ENCODE measurements at regions not wholly inside any gene's neighbourhood (a gene's known extent, or its start where the extent isn't known, plus 50 kb on each side); places are given as distances from the start of the nearest gene placed in this dataset.
A peak's percentile ranks its signal among the peaks of the same experiment; 100 is the strongest.
"Not testable (repeated sequence)": the region's sequence is repeated elsewhere in the genome, so short reads cannot be mapped to it uniquely, and the experiment has no call there.

- no peak for DNase-seq
Measured at GRCh38 chr19:28456708-28457320, 756.1 kb downstream of the UQCRFS1 start.

DNA sequence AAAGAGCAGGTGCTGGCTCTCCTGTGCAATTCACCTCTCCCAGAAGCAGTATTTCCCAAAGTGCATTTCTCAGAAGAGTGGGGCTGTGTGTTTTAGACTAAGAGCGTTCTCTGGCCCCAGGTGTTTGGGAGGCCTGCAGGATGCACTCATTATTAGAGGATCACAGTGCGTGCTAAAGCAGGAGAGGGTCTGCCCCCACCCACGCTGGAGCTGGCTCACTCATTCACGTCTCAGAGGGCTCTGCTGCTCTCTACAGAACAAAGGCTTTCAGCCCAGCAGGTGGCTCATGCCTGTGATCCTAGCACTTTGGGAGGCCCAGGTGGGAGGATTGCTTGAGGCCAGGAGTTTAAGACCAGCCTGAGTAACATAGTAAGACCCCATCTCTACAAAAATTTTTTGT, 756.7 kb downstream of the UQCRFS1 start:
- DNase-seq, result no peak

DNA sequence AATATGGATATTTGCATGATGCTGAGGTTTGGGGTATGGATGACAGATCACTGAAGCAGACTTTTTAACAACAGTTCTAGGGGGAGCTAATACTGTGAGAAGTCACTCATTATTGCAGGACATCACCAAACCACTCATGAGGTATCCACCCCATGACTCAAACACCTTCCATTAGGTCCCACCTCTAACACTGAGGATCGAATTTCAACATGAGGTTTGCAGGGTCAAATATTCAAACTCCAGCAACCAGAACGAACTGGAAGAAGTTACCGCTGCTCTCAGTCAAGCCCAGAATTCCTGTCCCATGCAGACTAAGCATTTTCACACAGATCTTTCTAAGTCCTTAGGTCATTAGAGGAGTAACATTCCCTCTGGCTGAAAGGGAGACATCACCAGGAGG, 758.9 kb downstream of the UQCRFS1 start:
- no peak for DNase-seq

GRCh38 chr19:28453420-28453819, 759.5 kb downstream of the UQCRFS1 start:
- DNase-seq, result no peak

- no peak for DNase-seq
Measured at GRCh38 chr19:28449803-28450202, 763.1 kb downstream of the UQCRFS1 start.

GRCh38 chr19:28446511-28446910, 766.4 kb downstream of the UQCRFS1 start:
- DNase-seq, result no peak

- DNase-seq, result no peak
Measured at GRCh38 chr19:28445826-28446225, 767.1 kb downstream of the UQCRFS1 start.

- no peak for DNase-seq
Measured at GRCh38 chr19:28444362-28444761, 768.6 kb downstream of the UQCRFS1 start.

DNA sequence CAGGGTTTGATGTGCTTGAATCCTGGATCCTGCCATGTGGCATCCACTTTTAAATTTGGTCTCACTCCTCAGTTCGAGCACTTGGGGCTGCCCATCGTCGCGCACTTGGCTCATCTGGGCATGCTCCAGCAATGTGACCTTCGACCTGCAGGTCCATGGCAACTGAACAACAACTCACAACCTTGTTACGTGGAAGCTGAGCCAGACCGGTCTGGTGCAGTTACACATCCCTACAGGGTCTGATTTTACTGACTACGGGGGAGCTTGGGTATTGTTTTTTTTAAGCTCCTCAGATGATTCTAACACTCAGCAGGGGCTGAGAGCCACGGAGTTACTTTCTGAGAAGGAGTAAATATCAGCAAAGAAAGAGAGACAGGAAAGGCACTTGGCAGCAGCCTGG, 769.6 kb downstream of the UQCRFS1 start:
- no peak for DNase-seq

DNA sequence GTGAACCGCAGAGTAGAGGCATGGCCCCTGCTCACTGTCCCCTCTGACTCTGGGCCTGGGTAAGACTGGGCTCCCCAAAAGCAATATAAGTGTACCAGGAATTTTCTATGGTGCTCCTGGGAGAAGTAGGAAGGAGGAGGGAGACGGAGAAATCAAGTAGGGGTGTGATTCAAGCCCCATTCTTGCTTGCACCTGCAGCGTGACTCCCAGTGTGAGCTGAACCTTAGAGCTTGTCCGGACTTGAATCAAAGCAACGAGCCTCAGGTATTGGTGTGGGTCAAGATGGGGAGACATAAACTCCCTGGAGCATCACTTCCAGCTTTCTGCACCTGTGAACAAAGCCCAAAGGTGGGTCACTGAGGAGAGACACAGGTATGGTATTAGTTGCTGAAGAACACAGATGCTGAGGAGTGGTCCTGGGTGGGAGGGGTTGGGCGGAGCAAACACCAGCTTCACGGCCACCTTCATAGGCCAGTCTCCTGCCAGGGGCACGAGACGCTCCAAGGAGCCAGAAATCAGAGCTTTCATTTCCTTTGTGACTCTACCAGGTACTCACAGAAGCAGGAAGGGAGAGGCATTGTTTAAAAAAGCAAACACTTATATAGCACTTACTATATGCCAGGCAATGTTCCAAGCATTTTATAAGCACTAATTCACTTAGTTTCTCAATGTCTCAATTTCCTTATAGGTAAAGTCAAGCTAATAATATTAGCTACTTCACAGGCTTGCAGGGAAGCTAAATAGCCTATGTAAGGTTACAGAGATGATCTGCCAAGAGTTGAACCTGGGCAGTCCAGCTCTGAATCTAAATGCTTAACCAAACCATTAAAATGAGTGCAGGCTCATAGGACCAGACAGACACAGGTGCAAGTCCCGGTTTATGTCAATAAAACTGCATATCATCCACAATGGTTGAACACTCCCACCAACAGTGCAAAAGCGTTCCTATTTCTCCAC, 775.3 kb downstream of the UQCRFS1 start:
- no peak for DNase-seq

DNA sequence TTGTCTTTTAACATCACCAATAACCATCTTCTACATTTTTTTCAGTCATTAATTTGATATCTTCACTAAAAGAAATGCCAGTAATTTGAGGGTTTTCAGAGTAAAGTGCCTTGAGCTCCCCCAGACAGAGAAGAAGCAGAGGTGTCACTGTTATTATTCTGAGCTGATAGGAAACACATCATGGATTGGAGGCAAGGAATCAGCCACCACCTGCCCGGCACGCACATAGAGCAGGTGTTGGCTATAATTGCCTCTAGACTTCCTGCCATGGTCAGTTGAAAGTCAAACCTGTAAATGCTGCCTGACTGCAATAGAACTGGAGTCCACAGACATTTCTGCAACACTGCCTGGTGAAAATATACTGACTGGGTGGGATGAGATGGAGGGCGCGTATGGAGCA, 776.6 kb downstream of the UQCRFS1 start:
- DNase-seq, result no peak

- peak in 1 of 2 donors; percentile 2 for DNase-seq
Measured at GRCh38 chr19:28435551-28436271, 777.2 kb downstream of the UQCRFS1 start.

- not testable (repeated sequence) for DNase-seq
Measured at GRCh38 chr19:28434794-28435193, 778.2 kb downstream of the UQCRFS1 start.

- not testable (repeated sequence) for DNase-seq
Measured at GRCh38 chr19:28434365-28434764, 778.6 kb downstream of the UQCRFS1 start.

DNA sequence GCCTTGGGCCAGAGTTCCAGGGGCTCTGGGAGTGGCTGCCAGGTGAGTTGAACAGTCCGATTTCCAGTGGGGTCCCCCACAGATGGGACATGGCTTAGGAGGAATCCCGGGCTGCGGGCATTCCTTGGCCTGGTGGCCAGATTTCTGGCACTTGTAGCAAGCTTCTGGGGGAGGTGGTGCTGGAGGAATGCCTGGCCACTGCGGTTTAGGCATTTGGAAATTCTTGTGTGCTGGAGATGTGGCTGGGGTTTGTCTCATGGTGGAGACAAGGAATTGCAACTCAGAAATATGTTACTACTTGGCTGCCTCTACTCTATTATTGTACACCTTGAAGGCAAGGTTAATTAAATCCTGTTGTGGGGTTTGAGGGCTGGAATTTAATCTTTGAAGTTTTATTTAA, 779.8 kb downstream of the UQCRFS1 start:
- DNase-seq, result not testable (repeated sequence)

GRCh38 chr19:28430214-28430613, 782.7 kb downstream of the UQCRFS1 start:
- DNase-seq, result no peak

- DNase-seq, result no peak
Measured at GRCh38 chr19:28429356-28429755, 783.6 kb downstream of the UQCRFS1 start.

- DNase-seq, result no peak
Measured at GRCh38 chr19:28428663-28429348, 784.1 kb downstream of the UQCRFS1 start.

DNA sequence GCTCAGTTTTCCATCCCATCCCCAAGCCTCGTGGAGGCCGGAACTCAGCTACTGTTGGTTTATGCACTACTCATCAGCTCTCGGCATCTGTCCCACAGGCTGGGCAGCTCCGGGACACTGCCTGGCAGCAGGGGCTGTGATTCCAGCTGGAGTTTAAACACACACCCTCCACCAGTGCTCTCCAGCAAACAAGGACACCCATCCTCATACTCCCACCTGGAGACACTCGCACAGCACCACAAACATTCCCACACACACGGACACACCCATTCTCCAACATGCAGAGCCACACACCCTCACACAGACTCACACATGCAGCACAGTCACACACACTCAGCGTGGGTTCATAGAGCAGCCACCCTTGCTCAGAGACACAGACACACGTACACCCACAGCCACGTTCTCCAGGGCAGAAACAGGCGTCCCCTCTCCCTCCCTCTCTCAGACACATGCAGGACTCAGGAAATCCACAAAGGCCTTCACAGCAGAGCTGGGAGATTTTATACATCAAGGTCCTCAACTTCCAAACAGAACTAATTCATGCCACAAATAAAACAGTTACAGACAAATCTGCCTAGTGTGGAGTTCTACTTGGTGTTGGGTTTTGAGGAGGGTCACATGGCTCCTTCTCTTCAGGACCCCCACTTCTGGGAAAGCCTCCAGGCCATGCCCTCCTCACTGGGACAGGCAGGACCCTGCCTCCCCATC, 785.4 kb downstream of the UQCRFS1 start:
- no peak for DNase-seq

- no peak for DNase-seq
Measured at GRCh38 chr19:28426730-28427225, 786.2 kb downstream of the UQCRFS1 start.

DNA sequence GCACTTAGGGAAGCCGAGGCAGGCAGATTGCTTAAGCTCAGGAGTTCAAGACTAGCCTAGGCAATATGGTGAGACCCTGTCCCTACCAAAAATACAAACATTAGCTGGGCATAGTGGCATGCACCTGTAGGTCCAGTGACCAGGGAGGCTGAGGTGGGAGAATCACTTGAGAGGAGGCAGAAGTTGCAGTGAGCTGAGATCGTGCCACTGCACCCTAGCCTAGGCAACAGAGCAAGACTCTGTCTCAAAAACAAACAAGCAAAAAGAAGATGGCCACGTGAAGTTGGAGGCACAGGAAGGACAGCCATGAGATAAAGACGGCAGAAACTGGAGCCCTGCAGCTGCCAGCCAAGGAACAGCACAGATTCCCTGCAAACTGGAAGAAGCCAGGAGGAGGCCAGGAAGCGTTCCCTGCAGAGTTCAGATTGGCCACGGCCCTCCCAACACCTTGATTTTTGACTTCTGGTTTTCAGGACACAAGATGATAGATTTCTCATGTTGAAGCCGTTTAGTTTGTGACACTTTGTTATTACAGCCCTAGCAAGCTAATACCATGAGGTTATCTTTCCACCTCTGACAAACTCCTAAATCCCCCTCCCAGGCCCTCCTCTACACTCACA, 786.7 kb downstream of the UQCRFS1 start:
- DNase-seq, result no peak
